KMS-11 (cell line): ENCODE measurements at regions not wholly inside any gene's neighbourhood (a gene's known extent, or its start where the extent isn't known, plus 50 kb on each side); places are given as distances from the start of the nearest gene placed in this dataset.

ENCODE experiments used
- H2AFZ ChIP-seq: fragments of 200-600 bp; sonication (generic); 2 replicates; pipeline ENCODE4 v1.6.1; 2016; ENCODE audit warnings: antibody characterized with exemption, mixed run types, low read depth
- H3K27ac ChIP-seq: fragments of 200-600 bp; sonication (generic); 2 replicates; pipeline ENCODE4 v1.6.1; 2016; ENCODE audit warnings: mild to moderate bottlenecking, mixed run types
- H3K27me3 ChIP-seq: fragments of 200-600 bp; sonication (generic); 2 replicates; pipeline ENCODE4 v1.6.1; 2017; ENCODE audit warnings: mild to moderate bottlenecking, low read depth, mixed run types, moderate library complexity; ENCODE audit not compliant: insufficient read depth
- H3K36me3 ChIP-seq: fragments of 200-600 bp; sonication (generic); 2 replicates; pipeline ENCODE4 v1.6.1; 2017; ENCODE audit warnings: mild to moderate bottlenecking, mixed run types; ENCODE audit not compliant: insufficient read depth
- H3K4me1 ChIP-seq: fragments of 200-600 bp; sonication (generic); 2 replicates; pipeline ENCODE4 v1.6.1; 2016; ENCODE audit warnings: mild to moderate bottlenecking, low read depth, mixed run types; ENCODE audit not compliant: poor library complexity, severe bottlenecking
- H3K4me2 ChIP-seq: fragments of 200-600 bp; sonication (generic); 2 replicates; pipeline ENCODE4 v1.7.0; 2016; ENCODE audit warnings: mild to moderate bottlenecking, mixed run types
- H3K4me3 ChIP-seq: fragments of 200-600 bp; sonication (generic); IDR thresholded peaks from 2 replicates; pipeline ENCODE4 v1.6.1; 2017; ENCODE audit warnings: low read depth, low read length, mixed read lengths; ENCODE audit not compliant: insufficient read depth
- H3K79me2 ChIP-seq: fragments of 200-600 bp; sonication (generic); 2 replicates; pipeline ENCODE4 v1.6.1; 2016; ENCODE audit warnings: low read depth, mixed run types; ENCODE audit not compliant: insufficient read depth
- H3K9ac ChIP-seq: fragments of 200-600 bp; sonication (generic); 2 replicates; pipeline ENCODE4 v1.6.1; 2016; ENCODE audit warnings: mild to moderate bottlenecking, mixed run types
- H4K20me1 ChIP-seq: fragments of 200-600 bp; sonication (generic); 2 replicates; pipeline ENCODE4 v1.6.1; 2016; ENCODE audit warnings: mild to moderate bottlenecking, mixed run types; ENCODE audit not compliant: insufficient read depth
- TF ChIP-seq, protein P1 (sequence below): fragments of 200-600 bp; sonication (generic); conservative IDR thresholded peaks from 2 replicates; pipeline ENCODE4 v1.6.1; 2017; ENCODE audit warnings: low read depth, mild to moderate bottlenecking, antibody characterized with exemption, low read length, moderate library complexity, mixed read lengths

DNA sequence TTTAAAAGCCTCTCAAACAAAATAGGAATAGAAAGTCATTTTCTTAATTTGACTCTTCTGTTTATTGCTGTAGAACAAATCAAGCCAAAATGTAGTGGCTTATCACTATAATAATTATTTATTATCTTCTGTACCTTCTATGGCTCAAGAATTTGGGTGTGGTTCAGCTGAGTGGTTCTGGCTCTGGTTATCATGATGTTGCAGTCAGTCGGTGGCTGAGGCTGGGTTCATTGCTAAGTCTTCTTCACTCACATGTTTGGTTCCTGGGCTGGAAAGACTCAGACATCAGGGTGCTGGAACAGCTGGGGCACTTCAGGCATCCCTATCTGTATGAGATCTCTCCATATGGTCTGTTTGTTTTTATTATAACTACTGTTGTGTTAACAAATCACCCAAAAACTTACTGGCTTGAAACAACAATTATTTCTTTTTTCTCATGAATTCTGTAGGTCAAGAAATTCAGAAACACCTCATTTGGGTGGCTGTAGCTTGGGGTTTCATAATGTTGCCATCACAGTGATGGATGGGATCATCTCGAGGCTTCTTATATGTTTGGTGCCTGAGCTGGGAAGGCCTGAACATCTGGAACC, 165.5 kb upstream of the FOXN2 start:
- Histone ChIP-seq H3K4me3 (no peak overlapping the region), H3K79me2 (no peaks in the 10 kb centered on the region), H3K4me2 (no peak overlapping the region), H4K20me1 (no peaks in the 10 kb centered on the region), H2AFZ (no peak overlapping the region), H3K27ac (no peak overlapping the region), H3K27me3 (no peaks in the 10 kb centered on the region), H3K36me3 (no peaks in the 10 kb centered on the region), H3K4me1 (peaks cover 18% of the 10 kb centered on the region), H3K9ac (no peak overlapping the region)
- TF ChIP-seq, protein P1, sequence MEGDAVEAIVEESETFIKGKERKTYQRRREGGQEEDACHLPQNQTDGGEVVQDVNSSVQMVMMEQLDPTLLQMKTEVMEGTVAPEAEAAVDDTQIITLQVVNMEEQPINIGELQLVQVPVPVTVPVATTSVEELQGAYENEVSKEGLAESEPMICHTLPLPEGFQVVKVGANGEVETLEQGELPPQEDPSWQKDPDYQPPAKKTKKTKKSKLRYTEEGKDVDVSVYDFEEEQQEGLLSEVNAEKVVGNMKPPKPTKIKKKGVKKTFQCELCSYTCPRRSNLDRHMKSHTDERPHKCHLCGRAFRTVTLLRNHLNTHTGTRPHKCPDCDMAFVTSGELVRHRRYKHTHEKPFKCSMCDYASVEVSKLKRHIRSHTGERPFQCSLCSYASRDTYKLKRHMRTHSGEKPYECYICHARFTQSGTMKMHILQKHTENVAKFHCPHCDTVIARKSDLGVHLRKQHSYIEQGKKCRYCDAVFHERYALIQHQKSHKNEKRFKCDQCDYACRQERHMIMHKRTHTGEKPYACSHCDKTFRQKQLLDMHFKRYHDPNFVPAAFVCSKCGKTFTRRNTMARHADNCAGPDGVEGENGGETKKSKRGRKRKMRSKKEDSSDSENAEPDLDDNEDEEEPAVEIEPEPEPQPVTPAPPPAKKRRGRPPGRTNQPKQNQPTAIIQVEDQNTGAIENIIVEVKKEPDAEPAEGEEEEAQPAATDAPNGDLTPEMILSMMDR: no peak

DNA sequence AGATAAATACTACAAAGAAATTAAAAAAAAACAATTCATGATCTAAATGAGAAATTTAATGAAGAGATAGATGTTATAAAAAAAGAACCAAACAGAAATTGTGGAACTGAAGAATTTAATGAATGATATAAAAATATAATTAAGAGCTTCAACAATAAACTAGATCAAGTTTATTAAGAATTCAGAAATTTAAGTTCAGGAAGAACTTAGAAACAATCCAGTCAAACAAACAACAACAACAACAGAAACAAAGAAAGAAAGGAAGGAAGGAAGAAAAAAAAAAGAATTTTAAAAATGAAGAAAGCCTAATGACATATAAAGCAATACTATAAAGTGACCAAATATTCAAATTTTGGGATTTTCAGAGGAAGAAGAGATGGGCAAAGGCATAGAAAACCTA, 157.3 kb upstream of the FOXN2 start:
- no peaks in the 10 kb centered on the region for H3K36me3 ChIP-seq
- no peaks in the 10 kb centered on the region for H4K20me1 ChIP-seq
- H3K4me2 ChIP-seq: no peak overlapping the region
- H3K4me1 ChIP-seq: no peaks in the 10 kb centered on the region
- no peaks in the 10 kb centered on the region for H3K79me2 ChIP-seq
- H3K27ac ChIP-seq: no peak overlapping the region
- no peaks in the 10 kb centered on the region for H3K27me3 ChIP-seq
- no peak overlapping the region for H3K9ac ChIP-seq
- no peak overlapping the region for H2AFZ ChIP-seq
- no peak overlapping the region for H3K4me3 ChIP-seq
- TF ChIP-seq, protein P1: no peak

DNA sequence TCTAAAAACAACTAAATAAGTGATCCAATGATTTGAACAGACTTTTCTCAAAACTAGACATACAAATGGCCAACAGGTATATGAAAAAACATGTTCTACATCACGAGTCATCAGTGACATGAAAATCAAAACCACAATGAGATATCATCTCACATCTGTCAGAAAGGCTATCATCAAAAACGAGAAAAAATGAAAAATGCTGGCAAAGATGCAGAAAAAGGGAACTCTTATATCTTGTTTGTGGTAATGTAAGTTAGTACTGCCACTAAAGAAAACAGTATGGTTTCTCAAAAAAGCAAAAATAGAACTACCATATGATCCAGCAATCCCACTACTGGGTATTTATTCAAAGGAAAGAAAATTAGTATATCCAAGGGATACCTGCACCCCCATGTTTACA, 152.9 kb upstream of the FOXN2 start:
- no peak overlapping the region for H3K4me3 ChIP-seq
- no peaks in the 10 kb centered on the region for H3K36me3 ChIP-seq
- no peak overlapping the region for H3K9ac ChIP-seq
- no peaks in the 10 kb centered on the region for H4K20me1 ChIP-seq
- TF ChIP-seq, protein P1: no peak
- H3K4me2 ChIP-seq: no peak overlapping the region
- H3K27ac ChIP-seq: no peak overlapping the region
- H3K79me2 ChIP-seq: no peaks in the 10 kb centered on the region
- H2AFZ ChIP-seq: no peak overlapping the region
- no peaks in the 10 kb centered on the region for H3K4me1 ChIP-seq
- no peaks in the 10 kb centered on the region for H3K27me3 ChIP-seq

DNA sequence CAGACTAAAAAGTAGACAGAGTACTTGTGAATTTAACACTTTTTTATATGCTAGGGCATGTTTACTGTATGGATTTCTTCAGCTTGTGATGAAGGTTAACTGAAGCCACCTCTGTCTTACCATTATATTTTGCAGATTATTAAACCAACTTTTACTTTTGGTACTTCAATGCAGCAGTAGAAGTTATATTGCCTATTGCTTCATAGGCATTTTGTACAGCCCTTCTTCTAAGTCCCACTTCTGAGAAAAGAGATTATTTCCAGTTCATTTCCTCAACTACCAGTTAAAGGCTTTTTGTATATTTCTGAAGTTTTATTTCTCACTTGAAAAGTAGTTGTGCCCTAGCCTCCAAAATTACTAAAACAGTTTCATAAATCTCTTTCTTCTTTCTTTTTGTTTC, 151.7 kb upstream of the FOXN2 start:
- H4K20me1 ChIP-seq: no peaks in the 10 kb centered on the region
- no peak overlapping the region for H3K4me3 ChIP-seq
- no peak overlapping the region for H2AFZ ChIP-seq
- no peak overlapping the region for H3K4me2 ChIP-seq
- no peaks in the 10 kb centered on the region for H3K4me1 ChIP-seq
- H3K27ac ChIP-seq: no peak overlapping the region
- no peak overlapping the region for H3K9ac ChIP-seq
- no peaks in the 10 kb centered on the region for H3K27me3 ChIP-seq
- H3K79me2 ChIP-seq: no peaks in the 10 kb centered on the region
- TF ChIP-seq, protein P1: no peak
- no peaks in the 10 kb centered on the region for H3K36me3 ChIP-seq
